Parathyroid adenoma (tissue), 2 donors: ENCODE measurements at regions not wholly inside any gene's neighbourhood (a gene's known extent, or its start where the extent isn't known, plus 50 kb on each side); places are given as distances from the start of the nearest gene placed in this dataset.

ENCODE experiments used
- H2AFZ ChIP-seq: fragments of 300-600 bp; sonication (generic); one replicate; pipeline ENCODE4 v1.7.0; 2017; ENCODE audit warnings: antibody characterized with exemption, mild to moderate bottlenecking
- H3K27ac ChIP-seq: fragments of 300-600 bp; sonication (generic); one replicate; pipeline ENCODE4 v1.7.0; 2017
- H3K27me3 ChIP-seq: fragments of 300-600 bp; sonication (generic); one replicate; pipeline ENCODE4 v1.7.0; 2017; ENCODE audit warnings: low read length; ENCODE audit not compliant: control insufficient read depth, insufficient read depth
- H3K36me3 ChIP-seq: fragments of 300-600 bp; sonication (generic); one replicate; pipeline ENCODE4 v1.7.0; 2017; ENCODE audit warnings: low read length; ENCODE audit not compliant: control insufficient read depth, insufficient read depth
- H3K4me1 ChIP-seq: fragments of 300-600 bp; sonication (generic); one replicate; pipeline ENCODE4 v1.7.0; 2017; ENCODE audit warnings: control low read depth
- H3K4me2 ChIP-seq: fragments of 300-600 bp; sonication (generic); one replicate; pipeline ENCODE4 v1.7.0; 2017; ENCODE audit warnings: low read length
- H3K4me3 ChIP-seq: fragments of 300-600 bp; sonication (generic); one replicate; pipeline ENCODE4 v1.7.0; 2017; ENCODE audit warnings: low read depth, low read length
- H3K79me2 ChIP-seq: fragments of 300-600 bp; sonication (generic); one replicate; pipeline ENCODE4 v1.7.0; 2017; ENCODE audit warnings: control low read depth
- H3K9ac ChIP-seq: fragments of 300-600 bp; sonication (generic); one replicate; pipeline ENCODE4 v1.7.0; 2017; ENCODE audit warnings: mild to moderate bottlenecking
- H3K9me3 ChIP-seq: fragments of 300-600 bp; sonication (generic); one replicate; pipeline ENCODE4 v1.7.0; 2017; ENCODE audit warnings: low read length; ENCODE audit not compliant: control insufficient read depth
- CTCF ChIP-seq: fragments of 300-600 bp; sonication (generic); IDR thresholded peaks from one replicate; pipeline ENCODE4 v1.7.0; 2017; ENCODE audit warnings: antibody characterized with exemption, mild to moderate bottlenecking
- donor health status: primary hyperparathyroidism.

GRCh38 chr4:64718091-64718490 is 308.8 kb upstream of the TECRL start:
- Histone ChIP-seq H3K27ac (no peak overlapping the region), H3K4me2 (no peak overlapping the region), H2AFZ (no peak overlapping the region), H3K36me3 (no peaks in the 10 kb centered on the region), H3K9ac (no peak overlapping the region), H3K9me3 (no peaks in the 10 kb centered on the region), H3K27me3 (no peaks in the 10 kb centered on the region), H3K79me2 (no peaks in the 10 kb centered on the region), H3K4me3 (no peak overlapping the region), H3K4me1 (no peaks in the 10 kb centered on the region)
- no peak for TF ChIP-seq CTCF

DNA sequence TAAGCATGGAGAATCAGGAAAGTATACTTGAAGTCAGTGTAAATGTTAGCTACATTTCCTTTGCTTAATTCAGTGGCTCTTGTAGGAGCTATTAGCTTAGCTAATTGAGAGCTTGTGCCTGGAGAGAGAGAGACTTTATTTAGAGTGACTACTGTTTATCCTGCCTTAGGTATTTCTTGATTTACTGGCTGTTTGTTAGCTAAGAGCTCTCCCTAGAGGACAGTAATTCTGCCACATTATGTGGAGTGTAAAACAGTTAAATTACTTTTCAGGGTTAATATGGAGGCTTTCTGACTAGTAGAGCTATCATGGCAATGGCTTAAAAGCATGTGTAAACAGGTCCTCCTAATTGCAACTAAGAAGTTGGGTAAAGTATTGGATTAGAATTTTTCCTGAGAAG is 306.5 kb upstream of the TECRL start:
- H3K79me2 ChIP-seq = no peaks in the 10 kb centered on the region
- no peak overlapping the region for H3K9ac ChIP-seq
- H2AFZ ChIP-seq = no peak overlapping the region
- H3K36me3 ChIP-seq = no peaks in the 10 kb centered on the region
- H3K27ac ChIP-seq = no peak overlapping the region
- no peak overlapping the region for H3K4me2 ChIP-seq
- no peak overlapping the region for H3K4me3 ChIP-seq
- no peaks in the 10 kb centered on the region for H3K4me1 ChIP-seq
- no peak for TF ChIP-seq CTCF
- no peaks in the 10 kb centered on the region for H3K27me3 ChIP-seq
- no peaks in the 10 kb centered on the region for H3K9me3 ChIP-seq

DNA sequence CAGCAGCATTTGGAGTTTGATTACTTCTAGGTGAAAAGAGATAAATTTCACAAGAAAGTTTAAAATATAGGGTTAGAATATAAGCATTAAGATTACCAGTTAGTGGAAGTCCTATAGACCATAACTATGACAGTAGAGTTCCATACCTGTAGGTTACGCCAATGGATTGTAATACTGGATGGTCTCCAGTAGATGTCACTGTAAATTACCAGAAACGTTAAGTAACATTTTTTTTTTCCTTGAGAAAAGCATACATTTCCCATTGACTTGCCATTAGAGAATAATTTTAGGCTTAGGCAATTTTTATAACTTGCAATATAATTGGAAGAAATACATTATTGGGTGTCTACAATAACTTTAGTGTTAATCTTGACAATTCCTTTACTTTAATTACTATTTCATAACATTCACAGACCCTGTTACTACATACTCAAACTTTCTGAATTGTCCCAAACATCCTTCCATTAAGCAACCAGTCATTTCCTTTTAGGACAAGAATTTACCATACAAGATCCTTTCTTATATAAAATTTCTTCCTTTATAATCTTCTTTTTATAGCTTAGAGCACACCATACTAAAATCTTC is 304.1 kb upstream of the TECRL start:
- no peaks in the 10 kb centered on the region for H3K79me2 ChIP-seq
- no peak for TF ChIP-seq CTCF
- no peaks in the 10 kb centered on the region for H3K9me3 ChIP-seq
- no peaks in the 10 kb centered on the region for H3K27me3 ChIP-seq
- no peak overlapping the region for H2AFZ ChIP-seq
- H3K4me3 ChIP-seq = no peak overlapping the region
- no peaks in the 10 kb centered on the region for H3K36me3 ChIP-seq
- H3K27ac ChIP-seq = no peak overlapping the region
- no peaks in the 10 kb centered on the region for H3K4me1 ChIP-seq
- no peak overlapping the region for H3K4me2 ChIP-seq
- no peak overlapping the region for H3K9ac ChIP-seq

GRCh38 chr4:64712590-64712989 is 303.3 kb upstream of the TECRL start:
- H3K4me1 ChIP-seq = no peaks in the 10 kb centered on the region

More at GRCh38 chr4:64712590-64712989, 303.3 kb upstream of the TECRL start:
- no peak for TF ChIP-seq CTCF
- Histone ChIP-seq H3K27ac (no peak overlapping the region), H3K79me2 (no peaks in the 10 kb centered on the region), H3K4me2 (no peak overlapping the region), H2AFZ (no peak overlapping the region), H3K4me3 (no peak overlapping the region), H3K36me3 (no peaks in the 10 kb centered on the region), H3K9me3 (no peaks in the 10 kb centered on the region), H3K9ac (no peak overlapping the region), H3K27me3 (no peaks in the 10 kb centered on the region)
